Astrocyte (in vitro differentiated cells and primary cell): ENCODE measurements at regions not wholly inside any gene's neighbourhood (a gene's known extent, or its start where the extent isn't known, plus 50 kb on each side); places are given as distances from the start of the nearest gene placed in this dataset.

Experiments used
- DNase-seq: peaks from one replicate; pipeline ENCODE4 v3.0.0-alpha.2; 2010; ENCODE audit warnings: low read depth
- FAIRE-seq: peaks from 2 replicates; lab custom pipeline; 2011; peaks lifted over from hg19 to GRCh38; lab: Jason Lieb, UNC
- H2AFZ ChIP-seq: 2 replicates; pipeline ENCODE4 v1.6.0; 2012; ENCODE audit warnings: low read depth, low read length, inconsistent platforms
- H3K27ac ChIP-seq: 2 replicates; pipeline ENCODE4 v1.5.1; 2011; ENCODE audit warnings: low read depth, low read length, inconsistent platforms
- H3K27me3 ChIP-seq: 2 replicates; pipeline ENCODE4 v1.6.0; 2011; ENCODE audit warnings: low read length, inconsistent platforms; ENCODE audit not compliant: insufficient read depth
- H3K36me3 ChIP-seq: 2 replicates; pipeline ENCODE4 v1.5.1; 2011; ENCODE audit warnings: low read length, inconsistent platforms; ENCODE audit not compliant: insufficient read depth
- H3K4me1 ChIP-seq: 2 replicates; pipeline ENCODE4 v1.5.1; 2011; ENCODE audit warnings: low read length, inconsistent platforms; ENCODE audit not compliant: insufficient read depth
- H3K4me2 ChIP-seq: 2 replicates; pipeline ENCODE4 v1.6.0; 2012; ENCODE audit warnings: low read length, inconsistent platforms
- H3K4me3 ChIP-seq: 2 replicates; pipeline ENCODE4 v1.5.1; 2011; ENCODE audit warnings: low read depth, mild to moderate bottlenecking, low read length, inconsistent platforms; ENCODE audit not compliant: insufficient read depth
- H3K79me2 ChIP-seq: 2 replicates; pipeline ENCODE4 v1.6.0; 2012; ENCODE audit warnings: mild to moderate bottlenecking, low read length, inconsistent platforms; ENCODE audit not compliant: insufficient read depth
- H3K9ac ChIP-seq: 2 replicates; pipeline ENCODE4 v1.6.0; 2012; ENCODE audit warnings: mild to moderate bottlenecking, low read length, inconsistent platforms
- H3K9me3 ChIP-seq: 2 replicates; pipeline ENCODE4 v1.5.1; 2012; ENCODE audit warnings: low read depth, mild to moderate bottlenecking, low read length, inconsistent platforms; ENCODE audit not compliant: insufficient read depth
- H4K20me1 ChIP-seq: 2 replicates; pipeline ENCODE4 v1.6.0; 2012; ENCODE audit warnings: low read length, inconsistent platforms; ENCODE audit not compliant: insufficient read depth
- H3K27ac Mint-ChIP-seq: one replicate; pipeline ENCODE4 v1.8.0; 2021; ENCODE audit warnings: mild to moderate bottlenecking, mixed read lengths; ENCODE audit not compliant: unreplicated experiment
- H3K27me3 Mint-ChIP-seq: one replicate; pipeline ENCODE4 v1.8.0; 2021; ENCODE audit warnings: low read depth, mixed read lengths; ENCODE audit not compliant: unreplicated experiment
- H3K36me3 Mint-ChIP-seq: one replicate; pipeline ENCODE4 v1.8.0; 2021; ENCODE audit warnings: low read depth, mixed read lengths; ENCODE audit not compliant: unreplicated experiment
- H3K4me1 Mint-ChIP-seq: one replicate; pipeline ENCODE4 v1.8.0; 2021; ENCODE audit warnings: low read depth, mixed read lengths; ENCODE audit not compliant: unreplicated experiment
- H3K4me3 Mint-ChIP-seq: one replicate; pipeline ENCODE4 v1.8.0; 2021; ENCODE audit warnings: mild to moderate bottlenecking, moderate library complexity, mixed read lengths; ENCODE audit not compliant: unreplicated experiment
- H3K9me3 Mint-ChIP-seq: one replicate; pipeline ENCODE4 v1.8.0; 2021; ENCODE audit warnings: mild to moderate bottlenecking, mixed read lengths; ENCODE audit not compliant: unreplicated experiment
- CTCF ChIP-seq: IDR thresholded peaks from 2 replicates; pipeline ENCODE4 v1.5.1; 2011; ENCODE audit warnings: low read depth, mild to moderate bottlenecking, inconsistent platforms, low read length, moderate library complexity; ENCODE audit not compliant: insufficient read depth
- EZH2 ChIP-seq: IDR thresholded peaks from 2 replicates; pipeline ENCODE4 v1.6.1; 2012; ENCODE audit warnings: mild to moderate bottlenecking, low read length, inconsistent platforms; ENCODE audit not compliant: insufficient read depth

- peaks cover 21% of the 10 kb centered on the region for H3K4me1 Mint-ChIP-seq
- no peak overlapping the region for H2AFZ ChIP-seq
- no peak for FAIRE-seq
Observed at GRCh38 chr20:48192109-48192508, 406.8 kb upstream of the SULF2 start.

GRCh38 chr20:48191200-48191599, 405.9 kb upstream of the SULF2 start:
- Histone ChIP-seq H3K27ac (no peak overlapping the region), H2AFZ (no peak overlapping the region), H3K36me3 (no peaks in the 10 kb centered on the region), H3K4me3 (no peak overlapping the region), H4K20me1 (no peaks in the 10 kb centered on the region), H3K79me2 (no peaks in the 10 kb centered on the region), H3K9me3 (no peaks in the 10 kb centered on the region), H3K27me3 (peaks cover 6% of the 10 kb centered on the region), H3K4me1 (peaks cover 25% of the 10 kb centered on the region), H3K9ac (no peak overlapping the region), H3K4me2 (no peak overlapping the region)
- no peak for FAIRE-seq
- Mint-ChIP-seq H3K9me3 (no peaks in the 10 kb centered on the region), H3K4me1 (peaks cover 28% of the 10 kb centered on the region), H3K27me3 (peaks cover 4% of the 10 kb centered on the region), H3K36me3 (no peaks in the 10 kb centered on the region), H3K4me3 (no peak overlapping the region), H3K27ac (no peak overlapping the region)
- TF ChIP-seq EZH2, result no peak
- TF ChIP-seq CTCF, result no peak
- peak; percentile 40 for DNase-seq

More at GRCh38 chr20:48192109-48192508, 406.8 kb upstream of the SULF2 start:
- no peak overlapping the region for H3K4me3 ChIP-seq
- no peak overlapping the region for H3K4me3 Mint-ChIP-seq
- H3K36me3 Mint-ChIP-seq, result no peaks in the 10 kb centered on the region
- TF ChIP-seq EZH2, result no peak
- TF ChIP-seq CTCF, result no peak
- no peaks in the 10 kb centered on the region for H3K9me3 ChIP-seq
- H3K4me2 ChIP-seq, result no peak overlapping the region
- no peak overlapping the region for H3K9ac ChIP-seq
- no peak overlapping the region for H3K27ac Mint-ChIP-seq
- H3K27ac ChIP-seq, result no peak overlapping the region
- DNase-seq, result no peak
- peaks cover 4% of the 10 kb centered on the region for H3K27me3 Mint-ChIP-seq
- peaks cover 10% of the 10 kb centered on the region for H3K27me3 ChIP-seq
- no peaks in the 10 kb centered on the region for H3K9me3 Mint-ChIP-seq
- H3K4me1 ChIP-seq, result peaks cover 16% of the 10 kb centered on the region
- H3K79me2 ChIP-seq, result no peaks in the 10 kb centered on the region
- no peaks in the 10 kb centered on the region for H4K20me1 ChIP-seq
- no peaks in the 10 kb centered on the region for H3K36me3 ChIP-seq

- peaks cover 30% of the 10 kb centered on the region for H3K4me1 ChIP-seq
Observed at GRCh38 chr20:48190757-48191156, 405.5 kb upstream of the SULF2 start.

More at GRCh38 chr20:48190757-48191156, 405.5 kb upstream of the SULF2 start:
- Histone ChIP-seq H3K36me3 (no peaks in the 10 kb centered on the region), H3K9ac (no peak overlapping the region), H4K20me1 (no peaks in the 10 kb centered on the region), H3K27me3 (peaks cover 4% of the 10 kb centered on the region), H3K79me2 (no peaks in the 10 kb centered on the region), H3K9me3 (no peaks in the 10 kb centered on the region), H2AFZ (no peak overlapping the region), H3K27ac (no peak overlapping the region), H3K4me2 (no peak overlapping the region), H3K4me3 (no peak overlapping the region)
- TF ChIP-seq EZH2 (no peak), CTCF (no peak)
- FAIRE-seq, result no peak
- H3K27me3 Mint-ChIP-seq, result peaks cover 4% of the 10 kb centered on the region
- DNase-seq, result no peak
- H3K4me3 Mint-ChIP-seq, result no peak overlapping the region
- no peak overlapping the region for H3K27ac Mint-ChIP-seq
- H3K4me1 Mint-ChIP-seq, result peaks cover 27% of the 10 kb centered on the region
- no peaks in the 10 kb centered on the region for H3K36me3 Mint-ChIP-seq
- H3K9me3 Mint-ChIP-seq, result no peaks in the 10 kb centered on the region
